Progenitor cell of endocrine pancreas (in vitro differentiated cells): ENCODE measurements at regions not wholly inside any gene's neighbourhood (a gene's known extent, or its start where the extent isn't known, plus 50 kb on each side); places are given as distances from the start of the nearest gene placed in this dataset.

Source experiments
- DNase-seq: peaks from one replicate; pipeline ENCODE4 v3.0.0; 2021; ENCODE audit warnings: low spot score; ENCODE audit not compliant: unreplicated experiment
- H3K27ac Mint-ChIP-seq: 2 replicates; pipeline ENCODE4 v1.8.0; 2021; ENCODE audit warnings: mild to moderate bottlenecking, moderate library complexity, mixed read lengths
- H3K27me3 Mint-ChIP-seq: 2 replicates; pipeline ENCODE4 v1.8.0; 2021; ENCODE audit warnings: mixed read lengths
- H3K36me3 Mint-ChIP-seq: 2 replicates; pipeline ENCODE4 v1.8.0; 2022; ENCODE audit warnings: mixed read lengths; ENCODE audit not compliant: insufficient read depth
- H3K4me1 Mint-ChIP-seq: 2 replicates; pipeline ENCODE4 v1.8.0; 2021; ENCODE audit warnings: low read depth, mixed read lengths
- H3K4me3 Mint-ChIP-seq: 2 replicates; pipeline ENCODE4 v1.8.0; 2021; ENCODE audit warnings: low read depth, mild to moderate bottlenecking, moderate library complexity, mixed read lengths
- H3K9me3 Mint-ChIP-seq: 2 replicates; pipeline ENCODE4 v1.8.0; 2021; ENCODE audit warnings: low read depth, mixed read lengths
- TF ChIP-seq, protein P1 (sequence below): fragments of 200-600 bp; sonication (generic); IDR thresholded peaks from one replicate; pipeline ENCODE4 v1.5.0; 2021; ENCODE audit warnings: antibody characterized with exemption, mild to moderate bottlenecking; ENCODE audit not compliant: unreplicated experiment

DNA sequence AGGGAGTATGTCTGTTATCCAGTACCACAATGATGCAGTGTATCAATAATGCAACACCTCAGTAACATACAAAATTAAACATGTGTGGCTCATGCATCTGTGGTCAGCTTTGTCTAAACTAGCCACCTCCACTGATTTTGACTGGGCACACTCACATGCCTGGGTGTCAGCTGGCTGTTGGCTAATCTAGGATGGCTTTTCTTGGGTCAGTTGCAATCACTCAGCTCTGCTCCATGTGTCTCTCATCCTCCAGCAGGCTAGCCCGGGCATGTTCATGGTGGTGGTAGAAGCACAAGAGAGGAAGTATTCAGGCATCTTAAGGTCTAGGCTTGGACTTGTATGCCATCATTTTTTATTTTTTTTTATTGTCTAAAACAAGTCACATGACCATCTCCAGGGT lies 59.3 kb upstream of the JAG1 start:
- no peak overlapping the region for H3K4me3 Mint-ChIP-seq
- TF ChIP-seq, protein P1, sequence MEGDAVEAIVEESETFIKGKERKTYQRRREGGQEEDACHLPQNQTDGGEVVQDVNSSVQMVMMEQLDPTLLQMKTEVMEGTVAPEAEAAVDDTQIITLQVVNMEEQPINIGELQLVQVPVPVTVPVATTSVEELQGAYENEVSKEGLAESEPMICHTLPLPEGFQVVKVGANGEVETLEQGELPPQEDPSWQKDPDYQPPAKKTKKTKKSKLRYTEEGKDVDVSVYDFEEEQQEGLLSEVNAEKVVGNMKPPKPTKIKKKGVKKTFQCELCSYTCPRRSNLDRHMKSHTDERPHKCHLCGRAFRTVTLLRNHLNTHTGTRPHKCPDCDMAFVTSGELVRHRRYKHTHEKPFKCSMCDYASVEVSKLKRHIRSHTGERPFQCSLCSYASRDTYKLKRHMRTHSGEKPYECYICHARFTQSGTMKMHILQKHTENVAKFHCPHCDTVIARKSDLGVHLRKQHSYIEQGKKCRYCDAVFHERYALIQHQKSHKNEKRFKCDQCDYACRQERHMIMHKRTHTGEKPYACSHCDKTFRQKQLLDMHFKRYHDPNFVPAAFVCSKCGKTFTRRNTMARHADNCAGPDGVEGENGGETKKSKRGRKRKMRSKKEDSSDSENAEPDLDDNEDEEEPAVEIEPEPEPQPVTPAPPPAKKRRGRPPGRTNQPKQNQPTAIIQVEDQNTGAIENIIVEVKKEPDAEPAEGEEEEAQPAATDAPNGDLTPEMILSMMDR, result no peak
- H3K4me1 Mint-ChIP-seq, result no peaks in the 10 kb centered on the region
- peaks cover 3% of the 10 kb centered on the region for H3K27me3 Mint-ChIP-seq
- DNase-seq, result no peak
- H3K9me3 Mint-ChIP-seq, result peaks cover 4% of the 10 kb centered on the region
- no peak overlapping the region for H3K27ac Mint-ChIP-seq
- H3K36me3 Mint-ChIP-seq, result peaks cover 2% of the 10 kb centered on the region

DNA sequence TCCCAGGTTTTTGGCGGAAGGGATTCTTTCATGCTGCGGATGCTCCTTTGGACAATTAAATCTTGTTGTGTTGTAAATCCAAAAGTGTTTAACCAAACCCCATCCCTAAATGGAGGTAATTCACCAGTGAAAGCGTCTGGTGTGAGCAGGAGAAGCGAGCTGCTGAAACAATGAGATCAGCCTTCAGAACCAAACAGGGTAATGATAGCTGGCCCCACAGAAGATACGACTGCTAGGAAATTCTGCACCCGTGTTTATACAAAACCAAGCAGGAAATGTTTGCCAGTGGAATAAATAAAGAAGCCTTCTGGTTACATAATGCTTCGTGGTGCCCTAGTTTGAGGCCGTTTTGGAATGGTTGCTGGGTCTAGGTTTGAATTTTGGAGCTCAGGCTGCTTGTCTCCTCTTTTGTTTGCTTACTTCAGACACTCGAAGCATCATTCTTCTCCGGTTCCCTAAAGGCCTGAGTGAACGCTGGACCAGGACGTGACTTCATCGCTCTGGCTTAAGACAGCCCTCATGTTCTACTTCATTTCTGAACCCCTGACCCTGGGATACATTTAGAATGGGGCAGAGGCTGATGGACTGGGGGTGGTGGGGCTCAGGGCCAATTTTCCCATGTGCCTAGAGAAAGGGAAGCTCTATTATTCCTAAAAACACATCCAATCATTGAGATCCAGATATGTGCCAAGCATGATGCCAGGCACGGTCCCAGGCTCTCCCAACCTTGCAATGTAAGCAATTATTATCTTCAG lies 61.6 kb upstream of the JAG1 start:
- Mint-ChIP-seq H3K36me3 (peaks cover 2% of the 10 kb centered on the region), H3K9me3 (peaks cover 4% of the 10 kb centered on the region), H3K4me3 (no peak overlapping the region), H3K27me3 (peaks cover 5% of the 10 kb centered on the region), H3K27ac (no peak overlapping the region), H3K4me1 (no peaks in the 10 kb centered on the region)
- DNase-seq, result no peak
- TF ChIP-seq, protein P1, result no peak

DNA sequence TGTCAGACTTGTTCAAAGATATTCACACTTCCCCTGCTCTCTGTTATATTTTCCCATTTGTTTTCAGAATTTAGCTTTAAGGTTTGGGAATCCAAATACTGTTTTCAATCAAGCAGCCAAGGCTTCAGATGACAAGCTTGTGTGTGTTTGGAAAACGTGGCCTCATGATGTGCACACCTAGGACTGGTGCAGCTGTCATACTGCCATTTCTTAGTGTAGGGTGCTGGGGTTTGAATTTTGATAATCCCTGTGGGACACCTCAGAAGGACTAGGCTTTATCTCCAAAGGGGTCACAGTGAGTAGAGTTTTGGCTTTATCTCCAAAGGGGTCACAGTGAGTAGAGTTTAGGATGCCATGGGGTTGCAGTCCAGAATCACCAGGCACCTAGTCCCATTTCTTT lies 65.3 kb upstream of the JAG1 start:
- Mint-ChIP-seq H3K9me3 (peaks cover 4% of the 10 kb centered on the region), H3K27ac (no peak overlapping the region), H3K4me1 (no peaks in the 10 kb centered on the region), H3K27me3 (peaks cover 6% of the 10 kb centered on the region), H3K36me3 (peaks cover 2% of the 10 kb centered on the region), H3K4me3 (no peak overlapping the region)
- no peak for DNase-seq
- TF ChIP-seq, protein P1, result no peak

DNA sequence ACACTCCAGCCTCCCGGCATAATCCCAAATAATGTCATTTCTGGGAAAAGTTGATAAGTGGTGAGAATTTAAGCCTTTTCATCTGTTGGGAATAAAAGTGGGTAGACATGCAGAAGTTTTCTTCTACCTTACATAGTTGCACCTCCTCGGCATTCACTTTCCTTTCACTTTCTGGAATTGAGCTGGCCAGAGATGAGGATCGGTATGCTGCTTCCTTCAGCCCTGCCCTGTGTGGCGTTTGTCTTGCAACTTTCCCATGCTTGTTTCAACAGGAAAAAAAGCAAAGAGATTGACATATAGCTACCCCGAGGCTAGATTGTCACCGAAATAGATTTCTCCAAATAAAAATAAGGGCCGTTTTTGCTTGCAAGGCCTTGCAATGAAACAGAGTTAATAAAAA lies 65.8 kb upstream of the JAG1 start:
- peaks cover 2% of the 10 kb centered on the region for H3K36me3 Mint-ChIP-seq
- H3K4me3 Mint-ChIP-seq, result no peak overlapping the region
- peaks cover 4% of the 10 kb centered on the region for H3K9me3 Mint-ChIP-seq
- peaks cover 6% of the 10 kb centered on the region for H3K27me3 Mint-ChIP-seq
- H3K27ac Mint-ChIP-seq, result no peak overlapping the region
- H3K4me1 Mint-ChIP-seq, result peaks cover under 1% of the 10 kb centered on the region
- TF ChIP-seq, protein P1, result no peak
- DNase-seq, result no peak

DNA sequence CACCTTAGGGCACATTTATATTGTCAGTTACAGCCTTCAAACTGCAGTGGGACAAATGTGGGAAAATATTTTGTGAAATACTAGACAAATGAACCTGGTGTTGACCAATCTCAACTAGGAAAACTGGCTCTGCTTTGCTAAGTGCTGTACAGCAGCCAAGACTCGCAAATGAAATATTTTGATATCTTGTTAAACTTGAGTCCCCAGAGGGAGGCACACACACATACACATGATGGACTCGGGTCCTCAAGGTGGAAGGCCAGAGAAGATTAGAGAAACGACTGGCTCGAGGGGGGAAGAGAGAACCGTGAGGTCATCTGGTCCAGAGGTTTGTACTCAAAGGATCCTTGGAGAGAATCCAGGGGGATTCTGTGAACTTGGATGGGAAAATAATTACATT lies 67.3 kb upstream of the JAG1 start:
- Mint-ChIP-seq H3K4me3 (no peak overlapping the region), H3K4me1 (peaks cover 5% of the 10 kb centered on the region), H3K27me3 (peaks cover 6% of the 10 kb centered on the region), H3K9me3 (peaks cover 4% of the 10 kb centered on the region), H3K27ac (no peak overlapping the region), H3K36me3 (peaks cover 2% of the 10 kb centered on the region)
- DNase-seq, result no peak
- TF ChIP-seq, protein P1, result no peak
